Liver (tissue), 7 donors: ENCODE measurements at regions not wholly inside any gene's neighbourhood (a gene's known extent, or its start where the extent isn't known, plus 50 kb on each side); places are given as distances from the start of the nearest gene placed in this dataset.

Source experiments
- DNase-seq: peaks from one replicate; pipeline ENCODE4 v3.0.0-alpha.2; 2017; ENCODE audit warnings: low spot score
- H3K27ac ChIP-seq, 2 donors: one replicate each; pipeline ENCODE4 v1.7.0; 2013; ENCODE audit warnings: inconsistent platforms in 2 of 2, low read length in 2 of 2, control low read depth in 1 of 2, low read depth in 1 of 2, mild to moderate bottlenecking in 1 of 2
- H3K27me3 ChIP-seq, 4 donors: one replicate each; pipeline versions ENCODE4 v1.6.1 to v1.7.0; 2013; ENCODE audit warnings: low read length in 3 of 4, inconsistent platforms in 1 of 4, mild to moderate bottlenecking in 1 of 4, moderate library complexity in 1 of 4; ENCODE audit not compliant: control insufficient read depth in 4 of 4, insufficient read depth in 4 of 4
- H3K36me3 ChIP-seq, 4 donors: one replicate each; pipeline versions ENCODE4 v1.6.1 to v1.7.0; 2013; ENCODE audit warnings: low read length in 3 of 4, mild to moderate bottlenecking in 3 of 4, low read depth in 1 of 4, moderate library complexity in 1 of 4; ENCODE audit not compliant: control insufficient read depth in 4 of 4, insufficient read depth in 3 of 4
- H3K4me1 ChIP-seq, 4 donors: one replicate each; pipeline versions ENCODE4 v1.6.1 to v1.7.0; 2013; ENCODE audit warnings: low read length in 3 of 4, mild to moderate bottlenecking in 3 of 4, moderate library complexity in 1 of 4; ENCODE audit not compliant: control insufficient read depth in 4 of 4, insufficient read depth in 4 of 4
- H3K4me3 ChIP-seq, 3 donors: one replicate each; pipeline versions ENCODE4 v1.6.1 to v1.7.0; 2013; ENCODE audit warnings: low read length in 3 of 3, control low read depth in 1 of 3, low read depth in 1 of 3, mild to moderate bottlenecking in 1 of 3
- H3K9ac ChIP-seq, 2 donors: one replicate each; pipeline ENCODE4 v1.7.0; 2013; ENCODE audit warnings: low read length in 2 of 2, mild to moderate bottlenecking in 2 of 2, moderate library complexity in 2 of 2, control low read depth in 1 of 2, low read depth in 1 of 2
- H3K9me3 ChIP-seq, 4 donors: one replicate each; pipeline versions ENCODE4 v1.6.1 to v1.7.0; 2013; ENCODE audit warnings: low read length in 3 of 4; ENCODE audit not compliant: control insufficient read depth in 4 of 4
- FOXA1 ChIP-seq: IDR thresholded peaks from 2 replicates; pipeline ENCODE4 v1.6.1; 2016; ENCODE audit warnings: antibody characterized with exemption
- FOXA2 ChIP-seq: IDR thresholded peaks from 2 replicates; pipeline ENCODE4 v1.6.1; 2016; ENCODE audit warnings: antibody characterized with exemption
- GABPA ChIP-seq, 2 donors: IDR thresholded peaks in 1 of 2; conservative IDR thresholded peaks in 1 of 2; 2 replicates each; pipeline ENCODE4 v1.6.1; 2016; ENCODE audit warnings: antibody characterized with exemption in 2 of 2, mild to moderate bottlenecking in 1 of 2, moderate library complexity in 1 of 2
- HNF4A ChIP-seq, 2 donors: conservative IDR thresholded peaks; 2 replicates each; pipeline ENCODE4 v1.6.1; 2016; ENCODE audit warnings: antibody characterized with exemption in 2 of 2, mild to moderate bottlenecking in 2 of 2
- HNF4G ChIP-seq: IDR thresholded peaks from 2 replicates; pipeline ENCODE4 v1.6.1; 2016; ENCODE audit warnings: antibody characterized with exemption
- JUND ChIP-seq, 2 donors: IDR thresholded peaks; 2 replicates each; pipeline ENCODE4 v1.6.1; 2016; ENCODE audit warnings: antibody characterized with exemption in 2 of 2
- MAX ChIP-seq: IDR thresholded peaks from 2 replicates; pipeline ENCODE4 v1.6.1; 2016; ENCODE audit warnings: antibody characterized with exemption
- NR2F2 ChIP-seq: IDR thresholded peaks from 2 replicates; pipeline ENCODE4 v1.6.1; 2016; ENCODE audit warnings: antibody characterized with exemption
- RAD21 ChIP-seq, 2 donors: IDR thresholded peaks; 2 replicates each; pipeline ENCODE4 v1.6.1; 2016; ENCODE audit warnings: antibody characterized with exemption in 2 of 2, mild to moderate bottlenecking in 2 of 2
- REST ChIP-seq: IDR thresholded peaks from 2 replicates; pipeline ENCODE4 v1.6.1; 2016; ENCODE audit warnings: antibody characterized with exemption, mild to moderate bottlenecking
- RXRA ChIP-seq, 2 donors: IDR thresholded peaks; 2 replicates each; pipeline ENCODE4 v1.6.1; 2017 to 2018; ENCODE audit warnings: antibody characterized with exemption in 2 of 2, mild to moderate bottlenecking in 1 of 2
- SP1 ChIP-seq: IDR thresholded peaks from 2 replicates; pipeline ENCODE4 v1.6.1; 2018; ENCODE audit warnings: antibody characterized with exemption, mild to moderate bottlenecking
- TAF1 ChIP-seq: conservative IDR thresholded peaks from 2 replicates; pipeline ENCODE4 v1.6.1; 2016; ENCODE audit warnings: antibody characterized with exemption, mild to moderate bottlenecking
- YY1 ChIP-seq: IDR thresholded peaks from 2 replicates; pipeline ENCODE4 v1.6.1; 2016; ENCODE audit warnings: antibody characterized with exemption, mild to moderate bottlenecking
- ZBTB33 ChIP-seq: IDR thresholded peaks from 2 replicates; pipeline ENCODE4 v1.6.1; 2016; ENCODE audit warnings: antibody characterized with exemption
- WGBS: extraction: QIAGEN DNeasy Blood & Tissue Kit; methylation state at CpG from one replicate; pipeline ENCODE4 v1.1.7; 2013; 5-methylcytosine and 5-hydroxymethylcytosine counted together
- TF ChIP-seq, protein P1 (sequence below): IDR thresholded peaks from 2 replicates; pipeline ENCODE4 v1.6.1; 2016; ENCODE audit warnings: antibody characterized with exemption
- donor health status: healthy.
- donor health status: healthy.
- donor health status: healthy.
- donor health status: healthy.

- no peak for TF ChIP-seq FOXA1
- TF ChIP-seq RAD21 (IDR thresholded peaks at IDR 0.05): no peak
- no peak for TF ChIP-seq GABPA (IDR thresholded peaks at IDR 0.05 in 1 of 2, conservative IDR thresholded peaks at IDR 0.05 in 1 of 2)
- TF ChIP-seq JUND (IDR thresholded peaks at IDR 0.05): no peak
- TF ChIP-seq, protein P1, sequence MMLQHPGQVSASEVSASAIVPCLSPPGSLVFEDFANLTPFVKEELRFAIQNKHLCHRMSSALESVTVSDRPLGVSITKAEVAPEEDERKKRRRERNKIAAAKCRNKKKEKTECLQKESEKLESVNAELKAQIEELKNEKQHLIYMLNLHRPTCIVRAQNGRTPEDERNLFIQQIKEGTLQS: no peak
- Histone ChIP-seq H3K9ac (no peak overlapping the region), H3K36me3 (no peaks in the 10 kb centered on the region), H3K27me3 (no peaks in the 10 kb centered on the region), H3K9me3 (no peaks in the 10 kb centered on the region), H3K4me3 (no peak overlapping the region), H3K27ac (no peak overlapping the region), H3K4me1 (no peaks in the 10 kb centered on the region)
- DNase-seq: no peak
- WGBS: 82% methylated on average over 9 of the region's 9 CpGs
Measured at GRCh38 chr14:94960285-94961001, 190.5 kb upstream of the GSC start.

GRCh38 chr14:94953541-94954260, 183.8 kb upstream of the GSC start:
- H3K36me3 ChIP-seq: no peaks in the 10 kb centered on the region
- TF ChIP-seq RXRA (IDR thresholded peaks at IDR 0.05): no peak
- WGBS: 83% methylated on average over 12 of the region's 12 CpGs

DNA sequence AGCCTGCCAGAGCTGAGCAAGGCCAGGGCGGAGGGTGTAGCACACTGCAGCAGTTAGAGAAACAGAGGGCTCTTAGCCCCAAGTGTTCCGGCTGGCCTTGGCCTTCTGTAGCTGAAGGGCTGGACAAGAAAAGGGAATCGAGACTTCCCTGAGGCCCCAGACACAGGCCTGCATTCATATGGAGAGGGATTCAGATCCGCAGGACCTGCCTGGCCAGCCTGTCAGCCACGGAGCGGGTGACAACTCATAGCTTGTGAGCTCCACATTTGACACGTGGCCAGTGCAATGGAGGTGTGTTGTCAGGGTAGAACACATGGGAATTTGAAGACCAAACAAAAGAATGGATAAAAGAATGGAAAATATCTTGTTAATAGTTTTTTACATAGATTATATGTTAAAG, 182.2 kb upstream of the GSC start:
- Histone ChIP-seq H3K36me3 (no peaks in the 10 kb centered on the region), H3K4me3 (no peak overlapping the region), H3K9me3 (no peaks in the 10 kb centered on the region), H3K27ac (no peak overlapping the region), H3K27me3 (no peaks in the 10 kb centered on the region), H3K9ac (no peak overlapping the region), H3K4me1 (no peaks in the 10 kb centered on the region)
- TF ChIP-seq YY1 (no peak), HNF4A (conservative IDR thresholded peaks at IDR 0.05) (no peak), HNF4G (no peak), FOXA2 (no peak), SP1 (no peak), MAX (no peak), GABPA (IDR thresholded peaks at IDR 0.05 in 1 of 2, conservative IDR thresholded peaks at IDR 0.05 in 1 of 2) (no peak), ZBTB33 (no peak), TAF1 (no peak), FOXA1 (no peak), NR2F2 (no peak), JUND (IDR thresholded peaks at IDR 0.05) (no peak), RAD21 (IDR thresholded peaks at IDR 0.05) (no peak), REST (no peak)
- TF ChIP-seq, protein P1: no peak
- no peak for DNase-seq
- WGBS: 74% methylated on average over 7 of the region's 7 CpGs

More at GRCh38 chr14:94953541-94954260, 183.8 kb upstream of the GSC start:
- Histone ChIP-seq H3K9me3 (no peaks in the 10 kb centered on the region), H3K9ac (no peak overlapping the region), H3K4me1 (no peaks in the 10 kb centered on the region), H3K27me3 (no peaks in the 10 kb centered on the region), H3K27ac (no peak overlapping the region), H3K4me3 (no peak overlapping the region)
- DNase-seq: no peak
